ENCODE measurements at regions not wholly inside any gene's neighbourhood (a gene's known extent, or its start where the extent isn't known, plus 50 kb on each side); places are given as distances from the start of the nearest gene placed in this dataset.
A peak's percentile ranks its signal among the peaks of the same experiment; 100 is the strongest.

DNA sequence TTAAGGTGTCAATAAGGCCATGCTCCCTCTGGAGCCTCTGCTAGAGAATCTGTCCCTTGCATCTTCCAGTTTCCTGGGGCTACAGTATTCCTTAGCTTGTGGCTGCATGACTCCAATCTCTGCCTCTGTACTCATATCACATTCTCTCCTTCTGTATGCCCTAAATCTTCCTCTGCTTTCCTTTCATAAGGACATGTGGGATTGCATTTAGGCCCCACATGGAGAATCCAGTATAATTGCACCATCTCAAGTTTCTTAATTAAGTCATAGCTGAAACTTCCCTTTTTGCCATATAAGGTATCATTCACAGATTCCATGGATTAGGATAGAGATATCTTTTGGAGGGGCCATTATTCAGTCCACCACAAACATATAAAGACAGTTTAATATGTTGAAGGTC is 409.8 kb upstream of the TMCO5A start:
- H3K27me3 ChIP-seq (ENCODE audit: control insufficient read depth, insufficient read depth, low read length), result no peaks in the 10 kb centered on the region
- DNase-seq (ENCODE audit: low read depth in 4 of 6, low spot score in 6 of 6), result no peak
- peaks cover 2% of the 10 kb centered on the region for H3K9me3 ChIP-seq (ENCODE audit: control insufficient read depth, insufficient read depth, low read length)
- no peak overlapping the region for H3K27ac ChIP-seq (ENCODE audit: low read depth, low read length)
- no peak overlapping the region for H3K4me3 ChIP-seq (ENCODE audit: low read depth, low read length)
- H3K36me3 ChIP-seq (ENCODE audit: control insufficient read depth, insufficient read depth, low read length), result no peaks in the 10 kb centered on the region
- H3K4me1 ChIP-seq (ENCODE audit: control insufficient read depth, insufficient read depth, low read length), result no peaks in the 10 kb centered on the region

DNA sequence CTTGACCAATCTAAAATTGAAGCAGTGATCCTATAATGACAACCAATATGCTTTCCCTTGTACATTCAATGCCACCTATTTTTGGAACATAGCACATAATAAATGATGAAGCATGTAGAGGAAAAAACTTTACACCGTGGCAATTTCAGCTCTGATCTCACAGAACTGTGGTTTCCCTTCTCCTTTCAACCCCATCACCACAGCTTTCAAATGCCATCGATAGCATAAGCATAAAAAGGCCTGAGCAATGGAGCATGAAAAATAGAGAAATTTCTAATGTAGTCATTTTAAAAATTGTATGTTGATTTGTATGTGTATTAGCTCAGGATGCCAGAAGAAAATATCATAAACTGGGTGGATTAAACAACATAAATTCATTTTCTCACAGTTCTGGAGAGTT is 406.0 kb upstream of the TMCO5A start:
- no peaks in the 10 kb centered on the region for H3K36me3 ChIP-seq (ENCODE audit: control insufficient read depth, insufficient read depth, low read length)
- H3K9me3 ChIP-seq (ENCODE audit: control insufficient read depth, insufficient read depth, low read length), result no peaks in the 10 kb centered on the region
- no peaks in the 10 kb centered on the region for H3K27me3 ChIP-seq (ENCODE audit: control insufficient read depth, insufficient read depth, low read length)
- no peak overlapping the region for H3K27ac ChIP-seq (ENCODE audit: low read depth, low read length)
- DNase-seq (ENCODE audit: low read depth in 4 of 6, low spot score in 6 of 6), result no peak
- H3K4me3 ChIP-seq (ENCODE audit: low read depth, low read length), result no peak overlapping the region
- H3K4me1 ChIP-seq (ENCODE audit: control insufficient read depth, insufficient read depth, low read length), result no peaks in the 10 kb centered on the region
- no CpG with 5 or more reads among the region's 2 CpGs for WGBS (ENCODE audit: insufficient coverage)

DNA sequence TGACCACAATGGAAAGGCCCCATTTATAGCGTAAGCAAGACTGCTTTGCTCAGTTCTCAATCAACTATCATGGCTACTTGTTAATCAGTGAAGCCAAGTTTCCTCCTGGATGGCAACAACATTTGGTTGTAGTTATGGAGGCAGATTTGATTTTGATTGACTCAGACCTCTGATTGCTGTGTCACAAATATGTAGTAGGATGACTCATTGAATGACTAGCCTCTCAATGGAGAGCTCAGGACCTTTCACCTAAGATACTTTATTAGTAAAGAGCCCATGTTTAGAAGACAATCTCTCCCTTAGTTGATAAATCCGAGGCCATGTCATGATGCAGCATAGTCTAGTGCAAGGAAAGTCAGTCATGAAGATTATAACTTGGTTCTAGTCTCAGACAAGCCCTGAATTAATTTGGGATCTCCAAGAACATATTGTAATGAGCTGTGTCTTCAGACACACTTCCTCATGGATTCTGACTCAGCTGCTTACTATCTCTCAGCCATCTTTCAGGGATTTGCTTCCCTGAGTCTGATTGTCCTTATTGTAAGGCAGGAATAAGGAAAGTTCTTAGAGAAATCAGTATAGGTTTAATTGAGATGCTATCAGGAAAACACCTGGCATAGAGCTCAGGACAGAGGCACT is 397.4 kb upstream of the TMCO5A start:
- no peak overlapping the region for H3K27ac ChIP-seq (ENCODE audit: low read depth, low read length)
- no peaks in the 10 kb centered on the region for H3K36me3 ChIP-seq (ENCODE audit: control insufficient read depth, insufficient read depth, low read length)
- no peaks in the 10 kb centered on the region for H3K4me1 ChIP-seq (ENCODE audit: control insufficient read depth, insufficient read depth, low read length)
- WGBS (ENCODE audit: insufficient coverage), result 75% methylated on average over 1 of the region's 2 CpGs
- H3K4me3 ChIP-seq (ENCODE audit: low read depth, low read length), result no peak overlapping the region
- no peak for DNase-seq (ENCODE audit: low read depth in 4 of 6, low spot score in 6 of 6)
- H3K9me3 ChIP-seq (ENCODE audit: control insufficient read depth, insufficient read depth, low read length), result no peaks in the 10 kb centered on the region
- H3K27me3 ChIP-seq (ENCODE audit: control insufficient read depth, insufficient read depth, low read length), result no peaks in the 10 kb centered on the region

DNA sequence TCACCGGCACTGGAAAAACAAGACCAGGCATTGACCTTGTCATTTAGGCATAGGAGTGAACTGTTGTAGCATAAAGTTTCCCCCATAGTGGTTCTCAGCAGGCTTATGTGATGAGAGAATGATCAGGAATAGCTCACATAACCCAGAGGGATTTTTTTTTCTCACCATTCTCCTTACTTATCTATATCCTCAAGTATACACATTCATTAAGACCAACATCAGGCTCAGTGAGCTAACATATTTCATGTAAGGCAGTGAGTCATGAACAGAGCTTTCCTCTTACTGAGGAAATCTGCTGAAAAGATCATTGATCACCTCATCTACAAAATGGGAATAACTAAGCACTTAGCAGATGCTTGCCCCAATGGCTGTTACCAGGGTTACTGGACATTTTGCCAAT is 396.6 kb upstream of the TMCO5A start:
- no peaks in the 10 kb centered on the region for H3K4me1 ChIP-seq (ENCODE audit: control insufficient read depth, insufficient read depth, low read length)
- no peaks in the 10 kb centered on the region for H3K9me3 ChIP-seq (ENCODE audit: control insufficient read depth, insufficient read depth, low read length)
- no peak overlapping the region for H3K4me3 ChIP-seq (ENCODE audit: low read depth, low read length)
- H3K36me3 ChIP-seq (ENCODE audit: control insufficient read depth, insufficient read depth, low read length), result no peaks in the 10 kb centered on the region
- no peaks in the 10 kb centered on the region for H3K27me3 ChIP-seq (ENCODE audit: control insufficient read depth, insufficient read depth, low read length)
- H3K27ac ChIP-seq (ENCODE audit: low read depth, low read length), result no peak overlapping the region
- no CpG with 5 or more reads among the region's 1 CpG for WGBS (ENCODE audit: insufficient coverage)
- no peak for DNase-seq (ENCODE audit: low read depth in 4 of 6, low spot score in 6 of 6)

DNA sequence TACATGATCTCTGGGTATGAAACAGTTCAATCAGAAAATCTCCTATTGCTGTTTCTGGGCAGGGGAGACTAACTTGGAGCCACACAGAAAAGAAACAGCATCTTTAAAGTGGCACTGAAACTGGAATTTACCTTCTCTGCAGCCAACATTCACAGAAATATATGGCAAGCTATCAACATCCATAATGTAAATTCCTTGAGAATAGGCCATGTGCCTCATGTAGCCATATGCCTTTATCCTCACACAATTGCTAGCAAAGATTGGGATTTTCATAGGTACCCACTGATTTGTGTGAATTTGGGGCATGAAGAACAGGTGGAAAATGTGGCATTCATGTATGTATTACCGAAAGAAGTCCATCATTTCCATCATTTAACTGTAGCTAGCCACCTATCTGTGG is 386.3 kb upstream of the TMCO5A start:
- DNase-seq (ENCODE audit: low read depth in 4 of 6, low spot score in 6 of 6), result peak in 1 of 6 donors; percentile 66

DNA sequence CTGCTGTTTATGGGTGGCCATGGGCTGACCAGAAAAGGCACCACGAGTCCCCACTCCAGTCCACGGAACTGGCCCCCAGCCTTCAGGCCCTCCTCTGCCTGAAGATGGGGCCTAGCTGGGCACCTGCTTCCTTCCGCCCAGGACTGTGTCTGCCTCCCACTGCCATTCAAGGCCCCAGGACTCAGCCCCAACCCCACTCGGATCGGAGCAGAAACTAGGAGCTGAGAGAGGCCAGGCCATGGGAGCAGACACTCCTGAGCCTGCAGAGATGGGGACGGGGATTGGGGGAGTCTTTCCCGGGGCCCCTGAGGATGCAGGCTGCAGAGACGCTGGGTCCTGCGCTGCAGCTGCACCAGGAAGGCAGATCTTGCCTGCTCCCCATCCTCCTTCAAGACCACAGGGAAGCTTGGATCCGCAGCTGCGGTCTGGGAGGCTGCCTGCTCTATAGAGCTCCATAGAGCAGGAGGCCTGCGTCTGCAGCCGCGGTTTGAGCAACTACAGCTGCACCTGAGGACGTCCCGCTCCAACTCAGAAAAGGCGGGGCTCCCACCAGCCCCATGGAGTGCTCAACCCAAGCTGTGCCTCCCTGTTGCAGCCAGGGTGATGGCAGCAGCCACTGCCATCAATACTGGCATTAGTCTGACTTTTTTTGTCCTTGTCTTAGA is 383.9 kb upstream of the TMCO5A start:
- 90% methylated on average over 15 of the region's 17 CpGs for WGBS (ENCODE audit: insufficient coverage)
- Histone ChIP-seq H3K9me3 (ENCODE audit: control insufficient read depth, insufficient read depth, low read length) (no peaks in the 10 kb centered on the region), H3K27me3 (ENCODE audit: control insufficient read depth, insufficient read depth, low read length) (no peaks in the 10 kb centered on the region), H3K27ac (ENCODE audit: low read depth, low read length) (no peak overlapping the region), H3K36me3 (ENCODE audit: control insufficient read depth, insufficient read depth, low read length) (no peaks in the 10 kb centered on the region), H3K4me3 (ENCODE audit: low read depth, low read length) (no peak overlapping the region), H3K4me1 (ENCODE audit: control insufficient read depth, insufficient read depth, low read length) (no peaks in the 10 kb centered on the region)
- no peak for DNase-seq (ENCODE audit: low read depth in 4 of 6, low spot score in 6 of 6)

More for the DNA sequence above, 386.3 kb upstream of the TMCO5A start:
- no peak overlapping the region for H3K27ac ChIP-seq (ENCODE audit: low read depth, low read length)
- H3K36me3 ChIP-seq (ENCODE audit: control insufficient read depth, insufficient read depth, low read length), result no peaks in the 10 kb centered on the region
- H3K27me3 ChIP-seq (ENCODE audit: control insufficient read depth, insufficient read depth, low read length), result no peaks in the 10 kb centered on the region
- WGBS (ENCODE audit: insufficient coverage), result no CpG with 5 or more reads among the region's 1 CpG
- no peaks in the 10 kb centered on the region for H3K4me1 ChIP-seq (ENCODE audit: control insufficient read depth, insufficient read depth, low read length)
- H3K4me3 ChIP-seq (ENCODE audit: low read depth, low read length), result no peak overlapping the region
- H3K9me3 ChIP-seq (ENCODE audit: control insufficient read depth, insufficient read depth, low read length), result no peaks in the 10 kb centered on the region

DNA sequence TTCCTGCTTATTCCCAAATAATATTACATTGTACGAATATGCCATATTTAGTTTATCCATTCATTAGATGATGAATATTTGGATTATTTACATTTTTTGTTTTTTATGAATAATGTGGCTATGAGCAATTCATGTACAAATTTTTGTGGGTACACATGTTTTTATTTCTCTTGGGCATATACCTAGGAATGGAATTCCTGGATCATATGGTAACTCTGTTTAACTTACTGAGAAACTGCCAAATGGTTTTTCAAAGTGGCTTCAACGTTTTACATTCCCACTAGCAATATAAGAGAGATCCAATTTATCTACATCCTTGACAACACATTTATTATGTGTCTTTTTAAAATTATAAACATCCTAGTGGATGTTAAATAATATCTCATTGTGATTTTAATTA is 362.0 kb upstream of the TMCO5A start:
- WGBS (ENCODE audit: insufficient coverage), result no CpG with 5 or more reads among the region's 2 CpGs
- Histone ChIP-seq H3K27ac (ENCODE audit: low read depth, low read length) (no peak overlapping the region), H3K27me3 (ENCODE audit: control insufficient read depth, insufficient read depth, low read length) (no peaks in the 10 kb centered on the region), H3K36me3 (ENCODE audit: control insufficient read depth, insufficient read depth, low read length) (no peaks in the 10 kb centered on the region), H3K9me3 (ENCODE audit: control insufficient read depth, insufficient read depth, low read length) (no peaks in the 10 kb centered on the region), H3K4me3 (ENCODE audit: low read depth, low read length) (no peak overlapping the region), H3K4me1 (ENCODE audit: control insufficient read depth, insufficient read depth, low read length) (no peaks in the 10 kb centered on the region)
- no peak for DNase-seq (ENCODE audit: low read depth in 4 of 6, low spot score in 6 of 6)

DNA sequence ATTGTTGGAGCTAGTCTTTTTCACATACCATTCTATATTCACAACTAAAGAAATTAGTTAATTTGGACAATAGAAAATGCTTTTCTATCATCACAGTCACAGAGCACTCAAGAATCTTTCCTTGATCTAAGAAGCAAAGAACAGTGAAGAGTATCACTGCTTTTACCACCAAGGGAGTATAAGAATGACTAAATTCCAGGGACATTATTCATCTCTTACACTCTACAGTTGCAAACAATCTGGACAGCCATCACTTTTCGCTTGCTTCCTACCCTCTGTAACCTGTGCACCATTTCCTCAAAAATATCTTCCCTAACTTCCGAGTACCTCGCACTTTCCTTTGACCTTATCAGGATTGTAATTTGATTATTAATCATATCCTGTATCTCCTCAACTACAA is 359.5 kb upstream of the TMCO5A start:
- no peak for DNase-seq (ENCODE audit: low read depth in 4 of 6, low spot score in 6 of 6)
- H3K4me1 ChIP-seq (ENCODE audit: control insufficient read depth, insufficient read depth, low read length), result no peaks in the 10 kb centered on the region
- H3K36me3 ChIP-seq (ENCODE audit: control insufficient read depth, insufficient read depth, low read length), result no peaks in the 10 kb centered on the region
- WGBS (ENCODE audit: insufficient coverage), result 80% methylated on average over 1 of the region's 3 CpGs
- H3K27me3 ChIP-seq (ENCODE audit: control insufficient read depth, insufficient read depth, low read length), result no peaks in the 10 kb centered on the region
- H3K9me3 ChIP-seq (ENCODE audit: control insufficient read depth, insufficient read depth, low read length), result no peaks in the 10 kb centered on the region
- H3K27ac ChIP-seq (ENCODE audit: low read depth, low read length), result no peak overlapping the region
- no peak overlapping the region for H3K4me3 ChIP-seq (ENCODE audit: low read depth, low read length)

DNA sequence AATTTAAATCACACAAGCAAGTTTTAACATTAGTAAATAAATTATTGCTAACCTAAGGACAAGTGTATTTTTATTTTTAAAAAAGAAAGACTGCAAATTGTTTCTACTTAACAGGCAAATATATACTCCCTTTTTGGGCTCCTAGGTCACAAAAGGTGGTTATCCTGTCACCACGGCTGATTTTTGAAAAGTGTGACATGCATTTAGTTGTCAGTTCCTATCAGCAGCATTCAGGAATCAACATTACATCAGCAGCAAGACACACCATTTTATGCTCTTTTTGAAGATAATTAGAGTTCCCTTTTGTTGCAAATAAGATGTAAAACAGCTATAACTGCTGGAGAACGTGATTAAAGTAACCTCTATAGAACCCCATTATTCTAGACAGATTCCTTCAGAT is 357.5 kb upstream of the TMCO5A start:
- no CpG with 5 or more reads among the region's 2 CpGs for WGBS (ENCODE audit: insufficient coverage)
- no peaks in the 10 kb centered on the region for H3K36me3 ChIP-seq (ENCODE audit: control insufficient read depth, insufficient read depth, low read length)

DNA sequence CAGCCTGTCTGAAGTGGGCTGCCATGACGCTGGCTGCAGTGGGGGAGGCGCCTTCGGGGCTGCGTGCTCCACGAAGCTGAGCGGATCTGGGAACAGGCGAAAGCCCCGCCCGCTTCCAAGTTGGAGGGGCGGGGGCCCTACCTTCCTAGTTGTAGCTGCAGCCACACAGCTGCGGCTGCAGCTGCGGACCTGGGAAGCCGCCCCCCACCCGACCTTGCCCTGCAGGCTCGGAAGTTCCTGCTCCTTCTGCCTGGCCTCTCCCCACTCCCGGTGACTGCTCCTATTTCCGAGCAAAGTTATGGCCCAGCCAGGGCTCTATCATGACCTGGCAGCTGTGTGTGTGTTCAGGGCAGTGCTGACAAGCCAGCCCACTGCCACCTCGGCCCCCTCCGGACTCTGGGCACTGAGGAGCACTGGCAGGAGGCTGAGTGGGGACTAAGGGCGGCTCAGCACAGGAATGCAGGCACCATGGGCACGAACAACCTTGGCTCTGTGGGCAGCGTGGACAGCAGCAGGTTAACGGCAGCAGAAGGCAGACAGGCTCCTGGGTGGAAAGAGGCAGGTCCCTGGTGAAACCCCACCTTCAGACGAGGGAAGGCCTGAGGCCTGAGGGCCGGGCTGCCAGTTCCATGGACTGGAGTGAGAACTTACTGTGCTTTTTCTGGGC is 352.4 kb upstream of the TMCO5A start:
- Histone ChIP-seq H3K27ac (ENCODE audit: low read depth, low read length) (no peak overlapping the region), H3K9me3 (ENCODE audit: control insufficient read depth, insufficient read depth, low read length) (peaks cover 5% of the 10 kb centered on the region), H3K4me1 (ENCODE audit: control insufficient read depth, insufficient read depth, low read length) (no peaks in the 10 kb centered on the region), H3K4me3 (ENCODE audit: low read depth, low read length) (no peak overlapping the region), H3K27me3 (ENCODE audit: control insufficient read depth, insufficient read depth, low read length) (no peaks in the 10 kb centered on the region), H3K36me3 (ENCODE audit: control insufficient read depth, insufficient read depth, low read length) (no peaks in the 10 kb centered on the region)
- no peak for DNase-seq (ENCODE audit: low read depth in 4 of 6, low spot score in 6 of 6)
- WGBS (ENCODE audit: insufficient coverage), result 94% methylated on average over 25 of the region's 25 CpGs

More for the DNA sequence above, 357.5 kb upstream of the TMCO5A start:
- DNase-seq (ENCODE audit: low read depth in 4 of 6, low spot score in 6 of 6), result no peak
- Histone ChIP-seq H3K4me3 (ENCODE audit: low read depth, low read length) (no peak overlapping the region), H3K4me1 (ENCODE audit: control insufficient read depth, insufficient read depth, low read length) (no peaks in the 10 kb centered on the region), H3K9me3 (ENCODE audit: control insufficient read depth, insufficient read depth, low read length) (peaks cover under 1% of the 10 kb centered on the region), H3K27ac (ENCODE audit: low read depth, low read length) (no peak overlapping the region), H3K27me3 (ENCODE audit: control insufficient read depth, insufficient read depth, low read length) (no peaks in the 10 kb centered on the region)
